ENCODE measurements at regions not wholly inside any gene's neighbourhood (a gene's known extent, or its start where the extent isn't known, plus 50 kb on each side); places are given as distances from the start of the nearest gene placed in this dataset.
"Not testable (repeated sequence)": the region's sequence is repeated elsewhere in the genome, so short reads cannot be mapped to it uniquely, and the experiment has no call there.

GRCh38 chr1:73842436-73842835, 355.5 kb downstream of the LRRIQ3 start:
- DNase-seq: no peak

DNA sequence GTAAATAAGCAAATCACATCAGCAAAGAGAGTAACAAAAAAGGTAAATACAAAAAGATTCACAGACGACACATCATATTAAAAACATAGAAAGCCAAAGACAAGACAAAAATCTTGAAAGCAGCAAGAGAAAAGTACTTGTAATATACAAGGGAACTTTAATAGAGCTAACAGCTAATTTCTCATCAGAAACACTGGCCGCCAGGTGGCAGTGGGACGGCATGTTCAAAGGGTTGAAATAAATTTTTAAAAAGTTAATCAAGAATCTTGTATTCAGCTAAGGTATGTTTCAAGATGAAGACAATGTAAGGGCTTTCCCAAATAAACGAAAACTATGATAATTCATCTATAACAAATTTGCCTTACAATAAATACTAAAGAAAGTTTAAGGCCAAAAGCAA, 358.1 kb downstream of the LRRIQ3 start:
- DNase-seq: no peak

GRCh38 chr1:73832276-73833181, 365.4 kb downstream of the LRRIQ3 start:
- peak; percentile 15 for DNase-seq

GRCh38 chr1:73827283-73827682, 370.7 kb downstream of the LRRIQ3 start:
- not testable (repeated sequence) for DNase-seq

- no peak for DNase-seq
Observed at GRCh38 chr1:73824065-73824464, 373.9 kb downstream of the LRRIQ3 start.

GRCh38 chr1:73821520-73821919, 376.5 kb downstream of the LRRIQ3 start:
- no peak for DNase-seq

DNA sequence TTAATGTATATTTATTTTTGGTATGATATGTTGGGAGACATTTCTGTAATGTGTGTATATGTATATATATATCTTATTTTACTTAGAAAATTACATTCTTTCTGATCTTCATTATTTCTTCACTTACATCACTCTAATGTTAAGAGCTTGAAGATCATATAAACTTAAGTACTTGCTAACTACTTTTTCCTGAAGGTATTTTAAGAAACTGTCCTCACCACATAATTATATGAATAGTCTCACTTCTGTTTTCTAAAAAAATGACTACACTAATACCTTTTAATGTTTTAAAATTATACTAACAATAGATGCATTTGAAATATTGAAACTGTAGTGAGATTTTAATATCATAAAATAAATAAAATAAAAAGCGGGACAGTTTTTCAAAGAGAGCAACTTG, 377.1 kb downstream of the LRRIQ3 start:
- no peak for DNase-seq

DNA sequence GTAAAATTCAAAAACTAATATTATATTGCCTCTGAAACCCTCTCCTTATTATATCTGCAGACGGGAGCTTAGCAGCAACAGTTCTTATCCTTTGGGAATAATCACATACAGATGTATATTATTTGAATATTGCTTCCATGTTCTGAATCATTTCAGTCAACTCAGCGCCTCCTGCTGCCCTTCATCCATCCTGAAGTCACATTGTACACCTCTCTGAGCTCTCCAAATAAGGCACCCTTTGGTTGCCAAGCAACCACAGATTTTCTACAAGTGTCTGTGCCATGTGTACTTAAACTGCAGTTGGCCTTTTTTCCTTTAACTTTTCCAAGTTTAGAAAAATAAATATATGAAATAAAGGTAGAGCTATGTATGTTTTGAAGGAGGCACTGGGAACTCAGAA, 384.3 kb downstream of the LRRIQ3 start:
- peak; percentile 52 for DNase-seq

GRCh38 chr1:73813236-73813635, 384.7 kb downstream of the LRRIQ3 start:
- peak; percentile 23 for DNase-seq

GRCh38 chr1:73811798-73812197, 386.2 kb downstream of the LRRIQ3 start:
- no peak for DNase-seq

DNA sequence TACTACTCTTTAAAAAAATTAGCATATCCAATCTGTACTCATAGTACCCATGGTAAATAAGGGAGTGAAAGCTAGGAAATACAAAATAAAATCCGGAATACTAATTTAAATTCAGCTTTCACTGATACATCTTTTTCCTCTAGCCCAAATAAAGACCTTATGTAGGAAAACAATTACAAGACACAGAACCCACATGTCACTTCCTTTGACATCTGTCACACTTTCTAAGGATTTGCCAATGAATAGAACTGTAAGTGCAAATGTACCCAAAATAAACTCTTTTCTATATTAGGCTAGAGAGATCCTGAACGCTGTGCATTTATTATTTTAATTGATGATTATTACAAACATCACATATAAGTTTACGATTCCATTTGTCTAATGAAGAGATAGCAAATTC, 393.0 kb downstream of the LRRIQ3 start:
- no peak for DNase-seq

DNA sequence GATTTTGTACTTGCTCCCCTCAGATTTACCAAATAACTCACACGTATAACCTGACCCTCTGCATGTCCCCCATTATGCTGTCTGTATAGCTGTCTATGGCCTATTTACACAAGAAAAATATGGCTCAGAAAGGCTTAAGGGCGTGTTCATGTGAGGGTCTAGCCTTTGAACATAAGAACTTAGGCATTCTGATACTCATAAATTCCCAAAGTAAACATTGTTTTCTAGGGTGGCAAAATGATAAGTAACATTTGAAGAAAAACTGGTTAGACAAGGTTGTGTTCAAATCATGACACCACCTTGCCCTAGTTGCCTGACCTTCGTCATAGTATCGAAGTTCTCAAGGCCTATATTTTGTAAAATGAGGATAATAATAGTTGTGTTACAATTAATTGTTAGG, 394.6 kb downstream of the LRRIQ3 start:
- DNase-seq: no peak

GRCh38 chr1:73801912-73802429, 396.0 kb downstream of the LRRIQ3 start:
- DNase-seq: no peak

DNA sequence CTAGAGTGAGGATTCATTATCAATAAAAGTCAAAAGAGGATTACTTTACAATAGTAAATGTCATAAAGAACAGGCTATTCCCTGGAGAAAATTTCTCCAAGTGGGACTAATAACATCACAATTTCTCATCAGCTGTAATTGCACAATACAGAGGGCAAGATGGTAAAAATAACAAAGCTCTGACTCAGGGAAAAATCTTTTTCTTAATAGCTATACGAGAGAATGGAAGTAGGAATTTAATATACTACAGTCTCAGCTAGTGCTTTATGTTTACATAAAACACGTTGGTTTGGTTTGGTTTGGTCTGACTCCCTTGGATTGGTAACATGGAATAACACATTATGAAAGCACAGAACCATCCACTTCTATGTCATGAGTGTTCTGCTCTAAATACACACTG, 397.6 kb downstream of the LRRIQ3 start:
- DNase-seq: no peak

GRCh38 chr1:73789965-73790364, 408.0 kb downstream of the LRRIQ3 start:
- DNase-seq: no peak

DNA sequence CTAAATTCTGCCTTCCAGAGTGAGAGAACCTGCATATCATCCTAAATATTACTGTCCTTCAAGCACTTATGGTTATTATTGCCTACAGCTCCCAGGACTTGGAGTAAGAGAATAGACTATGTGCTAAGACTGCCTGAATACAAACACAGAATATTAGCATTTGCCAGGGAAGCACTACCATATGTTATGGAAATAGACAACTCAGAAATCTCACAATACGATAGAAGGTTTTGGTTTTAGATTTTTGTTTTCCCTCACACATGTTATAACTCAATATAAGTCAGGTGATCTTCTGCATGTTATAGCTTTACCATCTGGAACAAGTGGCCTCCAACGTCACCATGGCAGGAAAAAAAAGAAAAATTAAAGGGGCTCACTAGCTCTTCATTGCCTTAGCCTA, 413.9 kb downstream of the LRRIQ3 start:
- peak; percentile 43 for DNase-seq

GRCh38 chr1:73783352-73783751, 414.6 kb downstream of the LRRIQ3 start:
- DNase-seq: no peak

GRCh38 chr1:73782901-73783300, 415.1 kb downstream of the LRRIQ3 start:
- no peak for DNase-seq

GRCh38 chr1:73781251-73781650, 416.7 kb downstream of the LRRIQ3 start:
- no peak for DNase-seq

GRCh38 chr1:73778471-73778870, 419.5 kb downstream of the LRRIQ3 start:
- DNase-seq: peak; percentile 87

DNA sequence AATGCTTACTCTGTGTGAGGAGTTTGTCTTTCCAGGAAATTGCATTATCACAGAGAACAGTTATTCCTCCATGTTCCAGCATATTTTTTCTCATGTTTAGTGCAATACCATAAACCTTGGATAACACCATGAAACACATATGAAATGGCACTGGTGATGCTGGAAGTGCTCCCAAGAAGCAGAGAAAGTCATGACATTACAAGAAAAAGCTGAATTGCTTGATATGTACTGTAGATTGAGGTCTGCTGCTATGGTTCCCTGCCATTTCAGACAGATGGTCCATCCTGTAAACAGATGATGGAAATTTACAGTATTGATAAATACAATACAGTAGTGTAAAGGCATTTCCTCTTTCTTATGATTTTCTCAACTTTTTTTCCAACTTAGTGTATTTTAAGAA, 422.1 kb downstream of the LRRIQ3 start:
- no peak for DNase-seq

GRCh38 chr1:73772941-73773340, 425.0 kb downstream of the LRRIQ3 start:
- DNase-seq: no peak

- DNase-seq: no peak
Observed at GRCh38 chr1:73771396-73771795, 426.6 kb downstream of the LRRIQ3 start.
